HG02678 (cell line): ENCODE measurements at regions not wholly inside any gene's neighbourhood (a gene's known extent, or its start where the extent isn't known, plus 50 kb on each side); places are given as distances from the start of the nearest gene placed in this dataset.

Experiments used
- ATAC-seq: cut with Tn5 transposase; IDR thresholded peaks from one replicate; pipeline ENCODE4 v1.9.1; 2021; ENCODE audit warnings: mild to moderate bottlenecking, moderate library complexity; ENCODE audit not compliant: unreplicated experiment

DNA sequence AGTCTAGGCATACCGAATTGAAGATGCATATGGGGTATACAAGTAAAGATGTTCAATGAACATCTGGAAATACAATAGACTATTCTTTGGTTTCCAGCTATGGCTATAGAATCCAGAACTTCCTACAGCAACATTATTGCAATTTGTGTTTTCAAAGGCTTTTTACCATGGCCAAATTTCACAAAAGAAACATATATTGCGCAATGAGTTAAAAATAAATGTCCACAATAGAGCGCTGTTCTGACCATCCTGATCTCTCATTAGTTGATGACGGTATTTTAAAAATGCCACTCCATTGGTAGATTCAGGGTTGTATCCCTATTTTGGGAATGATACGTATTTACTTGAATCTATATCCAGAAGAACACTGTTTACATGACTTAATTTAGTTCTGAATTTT lies 139.2 kb downstream of the LINC00632 start:
- ATAC-seq, result no peak

DNA sequence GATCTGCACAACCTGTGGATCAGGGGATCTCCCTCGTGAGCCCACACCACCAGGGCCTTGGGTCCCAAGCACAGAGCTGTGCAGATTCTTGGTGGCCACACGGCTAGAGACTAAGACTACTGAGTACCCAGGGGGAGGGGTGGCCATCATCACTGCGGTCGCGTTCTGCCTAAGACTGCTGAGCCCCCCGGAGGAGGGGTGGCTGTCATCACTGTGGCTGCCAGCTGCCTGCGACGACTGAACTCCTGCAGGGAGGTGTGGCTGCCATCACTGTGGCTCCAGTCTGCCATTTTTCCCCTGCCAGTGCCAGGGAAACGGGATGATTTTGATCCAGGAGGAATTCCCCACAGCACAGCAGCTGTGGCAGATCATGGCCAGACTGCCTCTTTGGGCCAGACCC lies 141.7 kb upstream of the SPANXB1 start:
- no peak for ATAC-seq

DNA sequence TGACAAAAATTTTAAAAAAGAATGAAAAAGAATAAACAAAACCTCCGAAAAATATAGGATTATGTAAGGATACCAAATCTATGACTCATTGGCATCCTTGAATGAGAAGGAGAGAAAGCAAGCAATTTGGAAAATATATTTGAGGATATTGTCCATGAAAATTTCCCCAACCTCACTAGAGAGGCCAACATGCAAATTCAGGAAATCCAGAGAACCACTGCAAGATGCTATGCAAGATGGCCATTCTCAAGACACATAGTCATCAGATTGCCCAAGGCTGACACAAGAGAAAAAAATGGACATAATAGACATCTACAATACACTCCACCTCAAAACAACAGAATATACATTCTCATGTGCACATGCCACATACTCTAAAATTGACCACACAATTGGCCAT lies 135.9 kb upstream of the SPANXB1 start:
- no peak for ATAC-seq

DNA sequence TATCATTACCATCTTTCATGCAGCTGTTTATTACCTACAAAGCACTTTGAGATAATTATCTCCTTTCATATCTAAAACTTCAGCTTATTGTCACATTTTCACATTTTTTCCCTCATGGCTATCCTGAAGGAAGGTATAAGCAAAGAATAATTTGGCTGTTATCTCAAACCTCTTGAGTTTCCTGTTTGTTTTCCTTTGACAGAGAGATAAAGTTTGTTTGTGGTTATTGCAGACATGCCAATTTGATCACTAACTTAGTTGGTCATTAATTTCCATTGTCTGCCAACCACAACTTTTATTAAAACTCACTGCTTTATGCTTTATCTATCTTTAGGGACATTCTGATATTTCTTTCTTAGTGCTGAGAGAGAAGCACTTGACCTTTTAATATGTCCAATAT lies 89.8 kb upstream of the SPANXB1 start:
- ATAC-seq, result no peak

DNA sequence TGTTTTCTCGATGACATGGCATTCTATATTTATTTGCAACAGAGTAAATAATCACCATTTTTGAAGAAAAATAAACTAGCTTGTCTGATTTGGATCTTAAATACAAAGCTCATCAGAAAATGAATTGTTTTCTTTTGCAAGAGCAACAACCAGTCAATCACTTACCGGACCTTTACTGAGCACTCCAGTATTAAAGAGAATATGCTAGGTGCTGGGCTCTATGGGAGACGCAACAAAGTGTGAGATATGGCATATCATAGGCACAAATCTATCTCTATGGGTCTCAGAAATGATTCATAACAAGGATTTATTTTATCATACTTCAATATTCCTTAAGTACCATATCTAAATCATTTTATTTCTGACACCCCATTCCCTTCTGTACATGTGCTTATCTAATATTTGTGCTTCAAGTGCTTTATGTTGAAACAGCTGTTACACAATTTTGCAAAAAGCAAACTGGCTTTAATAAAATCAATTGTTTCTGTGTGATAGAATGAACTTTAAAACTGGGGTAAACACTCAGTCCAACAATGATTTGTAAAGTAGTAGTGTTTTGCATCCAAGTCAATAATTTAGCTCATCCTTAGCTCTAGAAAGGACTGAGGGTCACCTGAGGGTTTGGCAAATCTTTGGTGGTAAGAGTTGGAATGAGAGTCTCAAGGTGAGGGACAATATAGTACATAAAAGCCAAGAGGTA lies 88.4 kb upstream of the SPANXB1 start:
- ATAC-seq, result no peak

DNA sequence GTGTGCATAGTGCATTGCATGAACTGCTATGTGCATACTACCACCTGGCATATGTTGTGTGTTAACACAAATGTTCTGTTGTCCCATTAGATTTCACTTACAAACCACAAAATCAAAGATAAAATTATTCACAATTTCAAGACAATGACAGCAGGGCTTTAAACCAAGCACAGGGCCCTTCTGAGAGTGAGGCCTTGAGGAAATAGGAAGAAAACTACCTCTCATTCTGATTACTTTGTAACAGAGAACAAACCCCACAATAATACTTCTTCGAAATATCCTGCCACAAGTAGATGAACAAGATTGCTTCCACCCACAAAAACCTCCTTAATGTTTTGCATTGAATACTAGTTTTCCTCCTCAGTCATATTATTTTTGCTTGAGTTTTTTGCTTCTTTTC lies 85.5 kb upstream of the SPANXB1 start:
- ATAC-seq, result no peak

DNA sequence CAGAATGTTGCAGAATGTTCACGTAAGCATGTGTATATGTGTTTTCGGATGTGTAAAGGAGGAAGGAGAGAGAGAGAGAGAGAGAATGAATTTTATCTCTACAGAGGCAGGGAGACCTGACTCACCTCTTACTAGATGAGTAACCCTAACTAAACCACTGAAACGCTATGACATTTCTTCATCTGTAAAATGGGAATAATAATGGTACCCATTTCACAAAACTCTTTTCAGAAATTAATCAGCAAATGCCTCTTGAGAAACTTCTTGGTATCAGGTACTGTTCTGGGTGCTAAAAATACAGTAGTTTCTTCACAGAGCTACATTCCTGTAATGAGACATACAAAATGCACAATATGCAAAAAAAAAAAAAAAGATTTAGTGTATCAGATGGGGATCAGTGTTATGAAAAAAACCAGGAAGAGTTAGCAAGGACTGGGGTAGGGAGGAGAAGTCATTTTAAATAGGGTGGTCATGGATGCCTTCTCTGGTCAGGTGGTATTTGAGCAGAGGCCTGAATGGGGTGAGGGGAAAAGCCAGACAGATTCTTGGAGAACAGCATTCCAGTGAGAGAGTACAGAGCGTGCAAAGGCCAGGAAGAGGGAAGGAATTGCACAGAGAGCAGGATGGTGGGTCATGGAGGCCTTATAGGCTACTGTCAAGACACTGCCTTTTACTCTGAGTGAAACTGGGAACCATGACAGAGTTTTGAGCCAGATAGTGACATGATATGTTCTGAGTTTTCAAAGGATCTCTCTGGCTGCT lies 84.9 kb upstream of the SPANXB1 start:
- ATAC-seq, result no peak

DNA sequence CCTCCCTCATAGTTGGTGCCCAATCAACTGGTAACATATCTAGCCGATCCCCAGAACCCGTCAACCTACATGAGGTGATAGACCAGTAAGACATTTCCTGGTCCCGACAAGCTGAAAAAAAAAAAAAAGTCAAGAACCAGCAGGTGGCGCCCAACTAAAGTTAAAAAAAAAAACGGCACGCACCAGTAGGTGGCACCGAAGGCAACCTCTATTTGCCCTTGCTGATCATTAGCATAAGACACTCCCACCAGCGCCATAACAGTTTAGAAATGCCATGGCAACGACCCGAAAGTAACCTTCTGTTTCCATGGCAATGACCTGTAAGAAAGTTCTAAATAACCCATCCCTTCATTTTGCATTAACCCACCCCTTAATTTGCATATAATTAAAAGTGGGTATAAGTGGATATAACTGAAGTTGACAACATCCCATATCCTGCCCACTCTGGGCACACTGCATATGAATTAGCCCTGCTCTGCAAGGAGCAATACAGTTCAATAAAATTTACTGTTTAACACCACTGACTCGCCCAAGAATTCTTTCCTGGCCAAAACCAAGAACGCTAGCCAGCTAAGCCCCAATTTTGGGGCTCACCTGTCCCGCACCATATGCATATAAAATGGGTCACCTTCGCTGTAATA lies 83.9 kb upstream of the SPANXB1 start:
- peak; percentile 90 for ATAC-seq

DNA sequence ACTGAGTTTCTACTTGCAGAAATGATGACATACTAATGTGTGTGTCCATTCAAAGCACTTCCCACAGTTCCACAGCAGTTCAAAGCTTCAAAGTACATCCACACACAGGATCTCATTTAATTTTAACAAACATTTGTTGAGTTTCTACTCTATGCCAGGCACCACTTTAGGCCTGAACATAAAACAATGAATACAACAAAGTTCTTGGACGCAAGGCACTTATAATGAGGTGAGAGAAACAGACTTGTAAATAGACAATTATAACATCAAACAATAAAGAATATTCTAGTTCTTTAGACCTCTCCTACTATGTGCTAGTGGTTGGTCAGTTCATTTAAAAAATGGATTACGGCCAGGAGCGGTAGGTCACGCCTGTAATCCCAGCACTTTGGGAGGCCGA lies 82.0 kb upstream of the SPANXB1 start:
- ATAC-seq, result no peak

DNA sequence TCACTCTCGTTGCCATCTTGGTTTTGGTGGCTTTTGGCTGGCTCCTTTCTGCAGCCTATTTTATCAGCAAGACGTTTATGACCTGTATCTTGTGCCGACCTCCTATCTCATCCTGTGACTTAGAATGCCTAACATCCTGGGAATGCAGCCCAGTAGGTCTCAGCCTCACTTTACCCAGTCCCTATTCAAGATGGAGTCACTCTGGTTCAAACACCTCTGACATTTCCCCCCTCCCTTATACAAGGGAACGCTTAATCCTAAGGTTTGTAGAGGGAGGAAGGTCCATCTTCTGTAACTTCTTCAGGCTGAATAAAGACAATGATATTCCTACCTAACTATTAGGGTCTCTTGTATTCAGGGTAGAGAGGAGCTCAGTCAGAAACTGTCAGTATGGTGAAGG lies 79.3 kb upstream of the SPANXB1 start:
- ATAC-seq, result no peak

DNA sequence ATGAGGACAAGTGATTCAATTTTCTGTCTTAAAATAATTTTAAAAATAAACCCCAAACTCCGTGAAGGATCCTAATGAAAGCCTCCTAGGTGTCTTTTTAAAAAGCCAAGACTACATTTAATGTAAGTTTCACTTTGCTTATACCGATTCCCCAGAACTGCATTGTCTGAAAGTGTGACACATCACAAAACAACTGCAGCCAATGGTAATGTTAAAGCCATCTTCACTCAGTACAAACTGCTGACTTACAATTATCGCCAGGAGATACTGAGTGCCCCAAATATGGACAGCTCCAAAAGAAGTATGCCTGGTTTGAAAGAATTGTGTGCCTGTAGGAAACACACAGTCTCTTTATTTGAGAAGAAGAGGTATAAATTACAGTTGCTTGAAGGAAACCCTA lies 73.7 kb upstream of the SPANXB1 start:
- ATAC-seq, result no peak

DNA sequence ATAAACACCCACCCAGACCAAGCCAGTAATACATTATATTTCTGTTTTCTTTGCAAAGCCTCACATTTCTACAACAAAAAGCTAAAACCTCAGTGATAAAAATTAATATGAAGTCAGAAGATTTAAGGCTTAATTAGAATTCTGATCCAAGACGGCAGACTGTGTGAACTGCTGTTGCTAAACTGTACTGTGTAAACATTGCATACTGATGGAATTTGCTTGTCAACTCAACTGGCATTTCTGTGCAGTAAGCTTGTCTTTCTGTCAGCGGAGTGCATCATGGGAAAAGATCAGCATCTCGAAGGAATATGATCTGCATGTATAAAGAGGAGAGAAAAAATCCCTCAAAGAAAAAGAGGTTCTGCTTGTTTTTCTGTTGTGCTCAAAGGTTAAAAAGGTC lies 69.4 kb upstream of the SPANXB1 start:
- ATAC-seq, result no peak

DNA sequence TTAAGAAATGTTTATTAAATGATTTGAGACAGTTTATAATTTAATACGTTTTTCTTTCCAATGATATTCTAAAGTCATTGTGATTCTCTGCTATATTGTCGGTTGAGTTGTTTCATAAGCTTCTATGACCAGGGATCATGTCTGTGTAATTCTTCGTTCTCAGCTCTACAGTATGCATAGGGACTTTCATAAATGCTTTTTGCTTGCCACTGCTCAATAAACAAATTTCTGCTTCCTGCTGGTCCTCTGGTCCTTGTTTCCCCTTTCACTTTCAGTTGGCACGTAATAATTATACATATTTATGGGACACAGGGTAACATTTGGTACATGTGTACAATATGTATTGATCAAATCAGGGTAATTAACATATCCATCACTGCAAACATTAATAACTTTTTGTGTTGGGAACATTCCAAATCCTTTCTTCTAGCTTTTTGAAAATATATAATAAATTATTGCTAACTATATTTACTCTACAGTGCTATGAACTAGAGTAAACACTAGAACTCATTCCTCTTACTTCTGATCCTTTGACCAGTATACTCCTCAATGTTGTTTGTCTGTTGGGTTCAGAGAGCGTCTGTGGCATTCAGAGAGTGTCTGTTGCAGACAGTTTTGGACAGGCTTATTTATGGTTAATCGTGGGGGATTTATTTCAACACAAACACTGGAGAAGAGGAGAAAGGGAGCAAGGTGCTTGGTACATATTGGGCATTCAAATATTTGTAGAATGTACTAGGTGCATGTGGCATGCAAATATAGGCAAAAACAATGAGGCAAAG lies 68.3 kb upstream of the SPANXB1 start:
- no peak for ATAC-seq

DNA sequence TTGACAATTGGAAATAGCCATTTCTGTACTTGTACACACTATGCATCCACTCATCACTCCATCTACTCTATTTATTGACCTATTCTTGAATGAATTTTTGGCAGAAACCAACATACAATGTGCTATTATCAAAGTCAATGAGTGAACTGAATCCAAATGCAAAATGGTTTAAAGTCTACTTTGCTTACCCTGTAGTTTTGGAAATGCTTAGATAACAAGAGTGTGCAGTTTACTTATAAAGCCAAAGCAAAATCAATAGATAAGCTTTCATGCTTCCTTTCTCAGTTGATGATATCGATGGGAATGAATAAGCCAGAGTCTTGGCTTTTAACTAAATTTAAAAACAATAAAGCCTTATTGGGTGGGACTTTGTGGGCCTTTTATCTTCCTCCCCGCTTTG lies 58.9 kb upstream of the SPANXB1 start:
- no peak for ATAC-seq

DNA sequence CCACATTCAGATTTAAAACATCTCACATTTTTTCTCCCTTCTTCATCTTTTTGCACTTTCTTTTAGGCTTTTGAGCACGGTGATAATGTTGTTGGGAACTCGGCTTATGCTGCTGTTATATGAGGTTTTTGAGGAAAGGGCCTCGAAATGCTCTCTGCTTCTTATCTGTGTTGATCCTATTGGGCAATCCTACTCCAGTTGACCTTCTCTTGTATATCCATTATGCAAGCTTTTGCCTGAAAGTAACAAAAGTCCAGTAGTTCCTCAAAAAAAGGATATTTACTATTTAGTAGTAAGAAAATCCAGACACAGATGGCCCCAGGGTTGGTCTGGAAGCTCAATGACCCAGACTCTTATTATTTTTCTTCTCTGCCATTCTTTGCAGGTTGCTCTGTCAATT lies 57.7 kb upstream of the SPANXB1 start:
- no peak for ATAC-seq

DNA sequence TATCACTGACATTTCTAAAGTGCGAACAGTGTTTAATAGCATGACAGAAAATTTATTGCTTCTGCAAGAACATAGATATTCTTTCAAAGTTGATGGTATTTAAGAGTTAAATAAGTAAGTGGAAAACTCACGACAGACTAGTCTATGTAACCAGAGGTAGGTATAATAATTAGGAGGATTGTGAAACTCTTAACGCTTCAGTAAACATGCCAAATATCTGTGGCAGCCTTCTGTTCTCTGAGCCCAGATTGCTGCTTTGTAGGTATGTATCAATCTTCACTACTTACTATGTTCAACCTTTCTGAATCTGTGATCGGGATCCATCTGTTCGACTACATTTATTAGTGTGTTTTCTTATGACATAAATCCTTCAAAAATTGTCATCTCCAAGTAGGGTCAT lies 53.6 kb upstream of the SPANXB1 start:
- ATAC-seq, result no peak

DNA sequence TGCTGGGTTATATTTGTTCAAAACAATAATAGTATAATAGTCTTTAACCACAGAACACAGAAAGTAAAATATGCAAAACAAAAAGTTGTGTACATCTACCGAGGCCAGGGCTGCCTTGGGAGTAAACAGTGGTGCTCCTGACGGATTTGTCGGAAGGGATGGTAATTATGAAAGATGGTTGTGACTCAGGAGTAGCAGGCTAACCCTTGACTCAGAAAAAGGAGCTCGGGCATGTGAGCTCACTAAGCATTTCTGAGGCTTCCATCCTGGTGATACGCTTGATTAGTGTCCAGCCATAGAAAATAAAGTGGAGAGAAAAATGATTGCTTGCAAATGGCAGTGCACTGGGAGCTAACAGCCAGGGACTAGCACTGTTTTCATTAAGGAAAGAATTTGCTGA lies 53.2 kb upstream of the SPANXB1 start:
- ATAC-seq, result no peak
